OCI-LY7 (cell line): ENCODE measurements at regions not wholly inside any gene's neighbourhood (a gene's known extent, or its start where the extent isn't known, plus 50 kb on each side); places are given as distances from the start of the nearest gene placed in this dataset.

Source experiments
- BruUV-seq: library from RNA; stranded (reverse); fragments of 400-500 nt; replicated peaks from 2 replicates; lab custom pipeline; 2021; lab: Mats Ljungman, UMichigan
- CTCF ChIA-PET: fragments of 300-600 bp; sonication (Branson Sonifier 250); formaldehyde crosslinking; loops from one replicate; lab custom pipeline; 2022; ENCODE audit warnings: antibody characterized with exemption; ENCODE audit not compliant: unreplicated experiment; lab: Charles Lee
- POLR2A ChIA-PET: fragments of 300-600 bp; sonication (Branson Sonifier 250); formaldehyde crosslinking; loops from one replicate; lab custom pipeline; 2022; ENCODE audit warnings: antibody characterized with exemption; lab: Charles Lee
- DNase-seq: peaks from one replicate; pipeline ENCODE4 v3.0.0-alpha.2; 2015; ENCODE audit warnings: low spot score
- H2AFZ ChIP-seq: fragments of 200-600 bp; sonication (generic), shearing (Covaris generic); 2 replicates; pipeline ENCODE4 v1.6.1; 2014; ENCODE audit warnings: mild to moderate bottlenecking, antibody characterized with exemption, low read length, moderate library complexity
- H3K27ac ChIP-seq: fragments of 200-600 bp; sonication (generic); 2 replicates; pipeline ENCODE4 v1.5.1; 2014; ENCODE audit warnings: mixed run types, low read depth, mild to moderate bottlenecking, moderate library complexity, low read length, inconsistent platforms; ENCODE audit not compliant: poor library complexity, severe bottlenecking
- H3K36me3 ChIP-seq: fragments of 200-600 bp; sonication (generic); 2 replicates; pipeline ENCODE4 v1.6.1; 2014; ENCODE audit warnings: mild to moderate bottlenecking, antibody characterized with exemption, low read length, moderate library complexity, mixed read lengths; ENCODE audit not compliant: insufficient read depth
- H3K4me1 ChIP-seq: fragments of 200-600 bp; sonication (generic); 2 replicates; pipeline ENCODE4 v1.5.1; 2014; ENCODE audit warnings: mild to moderate bottlenecking, low read length; ENCODE audit not compliant: insufficient read depth, poor library complexity, severe bottlenecking
- H3K4me2 ChIP-seq: fragments of 200-600 bp; sonication (generic); 2 replicates; pipeline ENCODE4 v1.6.1; 2014; ENCODE audit warnings: mild to moderate bottlenecking, low read length
- H3K4me3 ChIP-seq: fragments of 200-600 bp; sonication (generic); 2 replicates; pipeline ENCODE4 v1.5.1; 2014; ENCODE audit warnings: mild to moderate bottlenecking, low read depth, low read length; ENCODE audit not compliant: poor library complexity, severe bottlenecking
- H3K79me2 ChIP-seq: fragments of 200-600 bp; sonication (generic); 2 replicates; pipeline ENCODE4 v1.6.1; 2016; ENCODE audit warnings: low read depth, mild to moderate bottlenecking, low read length, moderate library complexity, mixed read lengths; ENCODE audit not compliant: insufficient read depth
- H3K9me2 ChIP-seq: fragments of 200-600 bp; sonication (generic); 2 replicates; pipeline ENCODE4 v1.6.1; 2016; ENCODE audit warnings: mild to moderate bottlenecking, low read length, mixed read lengths; ENCODE audit not compliant: insufficient read depth
- H3K9me3 ChIP-seq: fragments of 200-600 bp; sonication (generic); 2 replicates; pipeline ENCODE4 v1.6.1; 2014; ENCODE audit warnings: mild to moderate bottlenecking, mixed run types, low read length, mixed read lengths
- H4K20me1 ChIP-seq: fragments of 200-600 bp; sonication (generic); 2 replicates; pipeline ENCODE4 v1.6.1; 2014; ENCODE audit warnings: mild to moderate bottlenecking, antibody characterized with exemption, low read length, moderate library complexity, mixed read lengths; ENCODE audit not compliant: insufficient read depth
- CTCF ChIP-seq: fragments of 200-600 bp; sonication (generic); conservative IDR thresholded peaks from 2 replicates; pipeline ENCODE4 v1.5.1; 2014; ENCODE audit warnings: mild to moderate bottlenecking, antibody characterized with exemption, low read length, moderate library complexity, mixed read lengths
- EZH2phosphoT487 ChIP-seq: fragments of 200-600 bp; sonication (generic); IDR thresholded peaks from 2 replicates; pipeline ENCODE4 v1.6.1; 2018; ENCODE audit warnings: low read depth, borderline replicate concordance, mild to moderate bottlenecking, mixed run types, antibody characterized with exemption, low read length, moderate library complexity, mixed read lengths
- intact Hi-C: fragments of 100-400 bp; cut with micrococcal nuclease; formaldehyde crosslinking; loops from one replicate; pipeline ENCODE4 v1.10.0; 2022; ENCODE audit not compliant: unreplicated experiment

GRCh38 chr15:61654918-61655317, 405.3 kb downstream of the VPS13C start:
- no peak overlapping the region for H2AFZ ChIP-seq
- no peaks in the 10 kb centered on the region for H3K79me2 ChIP-seq
- H3K4me1 ChIP-seq: no peaks in the 10 kb centered on the region
- H4K20me1 ChIP-seq: no peaks in the 10 kb centered on the region
- CTCF ChIA-PET: no interaction called here
- no TSS peak for BruUV-seq
- H3K27ac ChIP-seq: no peak overlapping the region
- H3K36me3 ChIP-seq: no peaks in the 10 kb centered on the region
- TF ChIP-seq EZH2phosphoT487 (no peak), CTCF (no peak)
- POLR2A ChIA-PET: no interaction called here
- H3K4me3 ChIP-seq: no peak overlapping the region
- H3K4me2 ChIP-seq: no peak overlapping the region
- H3K9me3 ChIP-seq: no peaks in the 10 kb centered on the region
- H3K9me2 ChIP-seq: no peaks in the 10 kb centered on the region
- DNase-seq: no peak
- intact Hi-C loops: no loop called here

GRCh38 chr15:61654002-61654740, 406.1 kb downstream of the VPS13C start:
- intact Hi-C loops: no loop called here
- CTCF ChIA-PET: no interaction called here
- H2AFZ ChIP-seq: no peak overlapping the region
- H3K79me2 ChIP-seq: no peaks in the 10 kb centered on the region
- no peaks in the 10 kb centered on the region for H3K36me3 ChIP-seq
- H3K27ac ChIP-seq: no peak overlapping the region
- no peak for TF ChIP-seq CTCF
- TF ChIP-seq EZH2phosphoT487: no peak
- H3K9me3 ChIP-seq: no peaks in the 10 kb centered on the region
- POLR2A ChIA-PET: no interaction called here
- H4K20me1 ChIP-seq: no peaks in the 10 kb centered on the region
- H3K4me2 ChIP-seq: no peak overlapping the region
- no peaks in the 10 kb centered on the region for H3K9me2 ChIP-seq
- no peak for DNase-seq
- no peaks in the 10 kb centered on the region for H3K4me1 ChIP-seq
- BruUV-seq: no TSS peak
- H3K4me3 ChIP-seq: no peak overlapping the region

GRCh38 chr15:61653110-61653509, 407.1 kb downstream of the VPS13C start:
- Histone ChIP-seq H3K9me3 (no peaks in the 10 kb centered on the region), H3K9me2 (no peaks in the 10 kb centered on the region), H3K4me2 (no peak overlapping the region), H3K36me3 (no peaks in the 10 kb centered on the region), H3K4me1 (no peaks in the 10 kb centered on the region), H2AFZ (no peak overlapping the region), H4K20me1 (no peaks in the 10 kb centered on the region), H3K79me2 (no peaks in the 10 kb centered on the region), H3K27ac (no peak overlapping the region), H3K4me3 (no peak overlapping the region)
- intact Hi-C loops: no loop called here
- BruUV-seq: no TSS peak
- no peak for DNase-seq
- ChIA-PET POLR2A (no interaction called here), CTCF (no interaction called here)
- TF ChIP-seq CTCF (no peak), EZH2phosphoT487 (no peak)
